GM12873 (cell line): ENCODE measurements at regions not wholly inside any gene's neighbourhood (a gene's known extent, or its start where the extent isn't known, plus 50 kb on each side); places are given as distances from the start of the nearest gene placed in this dataset.

Source experiments
- TF ChIP-seq, protein P1 (sequence below): IDR thresholded peaks from 2 replicates; pipeline ENCODE4 v1.5.1; 2012; ENCODE audit warnings: low read depth, mild to moderate bottlenecking, moderate library complexity, low read length, control low read depth; ENCODE audit not compliant: insufficient read depth; ENCODE audit errors: missing control alignments

DNA sequence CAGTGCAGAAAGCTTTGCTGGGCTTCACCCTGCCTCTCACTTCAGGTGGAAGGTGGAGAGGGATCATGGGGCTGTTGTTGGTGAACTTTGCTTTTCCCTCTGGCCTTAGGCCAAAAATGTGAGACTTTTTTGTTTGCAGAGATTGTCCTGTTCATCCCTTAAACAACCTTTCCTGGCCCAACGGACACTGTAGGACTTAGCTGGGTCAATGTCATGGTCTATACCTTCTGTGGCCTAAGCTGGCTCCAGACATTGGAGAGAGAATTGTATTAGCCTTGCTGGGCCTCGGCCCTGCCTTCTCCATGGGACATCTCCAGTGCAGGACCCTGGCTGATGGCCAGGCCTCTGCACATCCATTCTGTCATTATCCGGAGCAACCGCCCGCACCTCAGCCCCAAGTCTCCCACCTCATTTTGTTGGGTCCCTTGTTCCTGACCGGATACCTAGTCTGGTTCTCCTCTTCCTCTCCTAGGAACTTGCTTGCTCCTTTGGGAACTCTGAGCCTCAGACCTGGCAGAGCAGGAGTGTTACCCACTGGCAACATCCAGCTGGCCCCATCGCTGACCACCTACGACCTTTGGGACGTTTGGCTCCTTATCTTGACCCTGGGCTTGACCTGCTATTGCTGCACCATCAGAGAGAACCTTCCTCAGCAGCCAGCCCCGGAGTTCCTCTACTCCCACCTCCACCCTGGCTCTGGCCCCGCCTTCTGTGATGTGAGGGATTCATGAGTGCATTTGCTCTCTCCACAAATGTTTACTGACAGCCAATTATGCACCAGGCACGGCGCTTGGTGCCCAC is 128.2 kb downstream of the BANF2 start:
- TF ChIP-seq, protein P1, sequence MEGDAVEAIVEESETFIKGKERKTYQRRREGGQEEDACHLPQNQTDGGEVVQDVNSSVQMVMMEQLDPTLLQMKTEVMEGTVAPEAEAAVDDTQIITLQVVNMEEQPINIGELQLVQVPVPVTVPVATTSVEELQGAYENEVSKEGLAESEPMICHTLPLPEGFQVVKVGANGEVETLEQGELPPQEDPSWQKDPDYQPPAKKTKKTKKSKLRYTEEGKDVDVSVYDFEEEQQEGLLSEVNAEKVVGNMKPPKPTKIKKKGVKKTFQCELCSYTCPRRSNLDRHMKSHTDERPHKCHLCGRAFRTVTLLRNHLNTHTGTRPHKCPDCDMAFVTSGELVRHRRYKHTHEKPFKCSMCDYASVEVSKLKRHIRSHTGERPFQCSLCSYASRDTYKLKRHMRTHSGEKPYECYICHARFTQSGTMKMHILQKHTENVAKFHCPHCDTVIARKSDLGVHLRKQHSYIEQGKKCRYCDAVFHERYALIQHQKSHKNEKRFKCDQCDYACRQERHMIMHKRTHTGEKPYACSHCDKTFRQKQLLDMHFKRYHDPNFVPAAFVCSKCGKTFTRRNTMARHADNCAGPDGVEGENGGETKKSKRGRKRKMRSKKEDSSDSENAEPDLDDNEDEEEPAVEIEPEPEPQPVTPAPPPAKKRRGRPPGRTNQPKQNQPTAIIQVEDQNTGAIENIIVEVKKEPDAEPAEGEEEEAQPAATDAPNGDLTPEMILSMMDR: no peak

DNA sequence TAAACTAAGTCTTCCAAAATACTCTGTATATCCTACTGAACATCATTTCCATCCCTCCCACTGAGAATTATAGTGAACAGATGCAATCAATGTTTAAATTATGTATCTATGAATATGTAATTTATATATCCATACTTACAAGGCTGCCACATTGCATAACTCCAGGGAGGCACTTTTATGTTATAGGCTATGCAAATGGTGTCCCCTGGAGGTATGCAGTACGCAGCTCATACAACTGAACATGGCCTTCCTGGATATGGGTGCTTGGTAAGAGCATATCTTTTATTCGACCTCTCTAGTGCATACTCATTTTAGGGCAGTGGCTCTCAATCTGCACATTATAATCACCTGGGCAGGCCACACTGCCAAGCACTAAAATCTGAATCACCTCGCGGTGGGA is 127.3 kb downstream of the BANF2 start:
- TF ChIP-seq, protein P1: no peak

DNA sequence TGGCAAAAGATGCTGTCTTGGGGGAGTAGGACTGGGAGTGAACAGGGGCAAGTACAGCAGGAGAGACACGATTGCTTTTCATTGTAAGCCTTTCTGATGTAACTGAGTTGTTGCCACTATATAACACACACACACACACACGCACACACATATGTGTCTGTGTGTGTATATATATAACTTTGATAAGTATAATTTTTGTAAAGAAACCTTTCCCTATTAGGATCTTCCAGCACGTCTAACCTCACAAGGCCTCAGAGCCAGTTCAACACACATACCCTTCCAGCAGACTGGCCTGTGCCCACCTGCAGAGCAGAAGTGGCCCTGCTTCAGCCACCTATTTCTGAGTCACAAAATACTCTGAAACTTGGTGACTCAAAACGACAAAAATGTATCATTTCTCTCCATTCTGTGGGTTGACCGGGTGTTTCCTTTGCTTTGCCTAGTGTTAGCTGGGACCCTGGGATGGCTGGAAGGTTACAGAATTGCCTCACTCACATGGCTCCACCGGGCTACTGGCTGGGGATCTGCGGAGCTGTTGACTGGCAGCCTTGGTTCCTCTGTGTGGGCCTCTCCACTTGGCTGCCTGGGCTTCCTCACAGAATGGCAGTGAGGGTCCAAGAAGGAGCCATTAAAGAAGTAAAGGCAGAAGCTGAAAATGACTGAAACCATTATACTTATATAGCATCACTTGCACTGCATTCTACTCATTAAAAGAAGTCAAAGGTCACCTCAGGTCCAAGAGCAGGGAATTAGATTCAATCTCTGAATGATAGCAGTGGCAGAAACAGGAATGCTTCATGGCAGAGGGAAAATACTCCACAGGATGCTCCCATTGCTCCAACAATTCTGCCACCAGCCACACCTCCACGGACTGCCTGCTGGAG is 126.4 kb downstream of the BANF2 start:
- TF ChIP-seq, protein P1: no peak

DNA sequence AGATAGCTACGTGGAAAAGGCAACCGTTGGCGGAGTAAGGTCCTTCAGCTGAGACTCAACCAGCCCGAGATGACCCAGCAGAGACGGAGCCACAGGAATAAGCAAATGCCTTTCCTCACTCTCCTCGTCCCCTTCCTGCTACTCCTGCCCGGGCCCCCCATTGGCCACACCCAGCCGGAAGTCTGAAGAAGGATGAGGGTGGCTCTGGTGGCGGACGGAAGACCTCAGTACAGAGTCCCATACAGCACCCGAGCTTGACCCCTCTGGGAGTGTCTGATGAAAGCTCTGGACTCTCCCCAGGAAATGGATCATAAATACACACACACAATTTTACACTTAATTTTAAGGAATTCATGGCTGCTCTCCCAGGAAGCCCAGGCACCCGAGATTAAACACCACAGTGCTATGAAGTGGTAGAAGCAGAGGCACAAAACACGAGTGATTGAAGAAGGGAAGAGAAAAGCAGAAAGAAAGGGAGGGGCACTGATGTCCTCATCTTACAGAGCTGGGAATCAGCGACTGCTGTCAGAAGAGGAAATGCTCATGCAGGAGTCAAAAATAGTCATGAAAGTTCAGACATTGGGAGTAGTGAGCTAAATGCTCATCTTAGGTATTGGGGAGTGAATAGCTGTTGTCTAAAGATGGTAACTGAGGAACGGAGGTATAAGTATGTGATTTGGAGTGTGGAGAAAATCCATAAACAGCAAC is 125.6 kb downstream of the BANF2 start:
- TF ChIP-seq, protein P1: no peak

DNA sequence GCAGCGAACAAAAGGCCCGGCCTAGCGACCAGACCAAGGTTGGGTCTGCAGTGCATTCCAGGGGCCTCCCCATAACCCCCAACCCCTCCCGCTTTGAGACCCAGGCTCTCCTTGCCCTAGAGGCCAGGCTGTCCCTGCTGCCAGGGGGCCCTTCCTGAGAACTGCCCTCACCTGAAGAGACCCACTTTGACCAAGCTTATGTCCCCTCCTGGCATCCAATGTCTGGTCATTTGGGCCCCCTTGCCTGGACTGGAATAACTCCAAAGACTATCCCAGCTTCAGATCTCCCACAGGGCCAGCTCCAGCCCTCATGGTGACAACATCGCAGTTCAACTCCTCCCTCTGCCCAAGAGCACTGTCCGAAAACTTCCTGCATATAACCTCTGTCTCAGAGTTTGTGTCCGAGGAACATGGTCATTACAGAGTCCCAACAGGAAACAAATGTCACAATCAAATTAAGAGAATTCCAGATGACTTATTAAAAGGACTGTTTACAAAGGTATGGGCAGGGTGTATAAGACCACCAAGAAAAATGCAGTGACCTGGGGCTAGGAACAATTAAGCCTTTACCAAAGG is 125.0 kb downstream of the BANF2 start:
- TF ChIP-seq, protein P1: no peak

DNA sequence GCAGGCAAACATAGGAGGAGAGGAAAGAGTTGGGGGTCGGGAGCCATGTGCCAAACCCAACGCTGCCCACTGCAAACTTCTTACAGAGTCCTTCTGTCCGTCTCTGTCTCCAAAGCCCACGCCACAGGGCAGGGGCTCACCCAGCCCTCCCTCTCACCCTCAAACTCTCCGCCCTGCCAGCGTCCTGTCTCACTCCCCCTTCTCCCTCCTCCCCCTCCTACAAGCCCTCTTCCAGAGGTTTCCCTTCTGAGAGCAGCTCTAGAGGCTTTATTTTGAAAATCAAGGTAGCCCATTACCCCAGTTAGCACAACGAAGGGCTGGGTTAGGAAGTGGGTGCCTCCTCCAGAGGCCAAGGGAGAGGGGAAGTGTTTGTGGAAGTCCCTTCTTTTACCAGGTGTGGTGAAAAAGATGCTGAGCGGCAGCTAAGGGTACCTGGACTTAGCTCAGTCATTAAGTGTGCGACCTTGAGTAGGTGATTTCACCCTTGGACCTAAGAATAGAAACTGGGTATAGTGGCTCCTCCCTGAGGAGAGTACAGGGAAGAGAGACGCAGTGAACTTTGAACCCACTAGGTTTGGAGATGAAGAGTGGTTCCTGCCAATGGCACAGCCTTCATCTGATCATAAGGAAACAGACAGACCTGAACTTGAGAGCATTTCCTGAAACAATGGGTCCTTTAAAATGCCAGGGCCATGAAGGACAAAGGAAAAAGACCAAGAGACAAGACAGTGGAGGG is 123.8 kb downstream of the BANF2 start:
- TF ChIP-seq, protein P1: no peak
